CD14-positive monocyte (primary cell): ENCODE measurements at regions not wholly inside any gene's neighbourhood (a gene's known extent, or its start where the extent isn't known, plus 50 kb on each side); places are given as distances from the start of the nearest gene placed in this dataset.

Experiments
- DNase-seq, 3 donors: peaks; one replicate each; pipeline ENCODE4 v3.0.0-alpha.2; 2011 to 2022
- H2AFZ ChIP-seq: 2 replicates; pipeline ENCODE4 v1.6.0; 2012; ENCODE audit warnings: mild to moderate bottlenecking, low read depth, low read length, inconsistent platforms; ENCODE audit not compliant: insufficient read depth, poor library complexity, severe bottlenecking
- H3K27ac ChIP-seq, 2 donors: 1 replicate in 1 of 2; 2 replicates in 1 of 2; pipeline ENCODE4 v1.5.1; 2012 to 2013; ENCODE audit warnings: low read length in 2 of 2, control low read depth in 1 of 2, inconsistent platforms in 1 of 2, low read depth in 1 of 2, mild to moderate bottlenecking in 1 of 2
- H3K27me3 ChIP-seq, 2 donors: one replicate each; pipeline versions ENCODE4 v1.6.0 to v1.6.1; 2011 to 2013; ENCODE audit warnings: low read length in 2 of 2; ENCODE audit not compliant: control insufficient read depth in 2 of 2, insufficient read depth in 2 of 2
- H3K36me3 ChIP-seq, 2 donors: replicated peaks in 1 of 2; 1 replicate in 1 of 2; 2 replicates in 1 of 2; pipeline versions ENCODE4 v1.5.1 to v1.6.1; 2012 to 2013; ENCODE audit warnings: low read length in 2 of 2, control low read depth in 1 of 2, inconsistent platforms in 1 of 2, mild to moderate bottlenecking in 1 of 2; ENCODE audit not compliant: insufficient read depth in 2 of 2, control insufficient read depth in 1 of 2
- H3K4me1 ChIP-seq, 2 donors: 1 replicate in 1 of 2; 2 replicates in 1 of 2; pipeline versions ENCODE4 v1.5.1 to v1.6.1; 2012 to 2013; ENCODE audit warnings: low read length in 2 of 2, control low read depth in 1 of 2, inconsistent platforms in 1 of 2, mild to moderate bottlenecking in 1 of 2, moderate library complexity in 1 of 2; ENCODE audit not compliant: insufficient read depth in 2 of 2, control insufficient read depth in 1 of 2
- H3K4me2 ChIP-seq: replicated peaks from 2 replicates; pipeline ENCODE3; 2012; ENCODE audit warnings: low read length, moderate library complexity, mild to moderate bottlenecking; ENCODE audit not compliant: poor library complexity, severe bottlenecking; ENCODE audit errors: extremely low read depth
- H3K4me3 ChIP-seq, 3 experiments: fragments of 200-600 bp in 1 of 3; sonication (generic) in 1 of 3; replicated peaks in 1 of 3; 1 replicate in 2 of 3; 2 replicates in 1 of 3; pipeline ENCODE4 v1.5.1; 2011 to 2013; ENCODE audit warnings: low read length in 3 of 3, mild to moderate bottlenecking in 3 of 3, control low read depth in 2 of 3, low read depth in 2 of 3, inconsistent platforms in 1 of 3, moderate library complexity in 1 of 3
- H3K79me2 ChIP-seq: 2 replicates; pipeline ENCODE4 v1.6.0; 2012; ENCODE audit warnings: mild to moderate bottlenecking, control low read depth, inconsistent platforms, low read length, moderate library complexity; ENCODE audit not compliant: insufficient read depth
- H3K9ac ChIP-seq: 2 replicates; pipeline ENCODE4 v1.6.0; 2017; ENCODE audit warnings: low read length, mild to moderate bottlenecking; ENCODE audit not compliant: insufficient read depth, poor library complexity, severe bottlenecking
- H3K9me3 ChIP-seq, 2 donors: replicated peaks in 1 of 2; 1 replicate in 1 of 2; 2 replicates in 1 of 2; pipeline versions ENCODE4 v1.5.1 to v1.6.1; 2012 to 2013; ENCODE audit warnings: low read length in 2 of 2, control low read depth in 1 of 2; ENCODE audit not compliant: control insufficient read depth in 1 of 2, insufficient read depth in 1 of 2
- H4K20me1 ChIP-seq: 2 replicates; pipeline ENCODE4 v1.6.0; 2012; ENCODE audit warnings: mild to moderate bottlenecking, low read length, control low read depth, moderate library complexity; ENCODE audit not compliant: insufficient read depth
- H3K27ac Mint-ChIP-seq, 7 donors: one replicate each; pipeline ENCODE4 v1.8.0; 2020; ENCODE audit warnings: mild to moderate bottlenecking in 7 of 7, mixed read lengths in 7 of 7, moderate library complexity in 6 of 7, inconsistent platforms in 2 of 7
- H3K27me3 Mint-ChIP-seq, 3 donors: one replicate each; pipeline ENCODE4 v1.8.0; 2021 to 2022; ENCODE audit warnings: low read depth in 3 of 3, mild to moderate bottlenecking in 3 of 3, mixed read lengths in 3 of 3, moderate library complexity in 3 of 3, inconsistent platforms in 1 of 3
- H3K36me3 Mint-ChIP-seq, 2 donors: one replicate each; pipeline ENCODE4 v1.8.0; 2020; ENCODE audit warnings: mixed read lengths in 2 of 2, inconsistent platforms in 1 of 2, mild to moderate bottlenecking in 1 of 2
- H3K4me1 Mint-ChIP-seq: one replicate; pipeline ENCODE4 v1.8.0; 2020; ENCODE audit warnings: mild to moderate bottlenecking, mixed read lengths
- H3K4me3 Mint-ChIP-seq, 2 donors: one replicate each; pipeline ENCODE4 v1.8.0; 2020; ENCODE audit warnings: mild to moderate bottlenecking in 2 of 2, mixed read lengths in 2 of 2, moderate library complexity in 1 of 2
- H3K9me3 Mint-ChIP-seq, 7 donors: one replicate each; pipeline ENCODE4 v1.8.0; 2020 to 2022; ENCODE audit warnings: mixed read lengths in 7 of 7, mild to moderate bottlenecking in 6 of 7, moderate library complexity in 6 of 7, inconsistent platforms in 2 of 7
- WGBS: methylation state at CpG from one replicate; pipeline ENCODE4 v1.1.5; 2013; ENCODE audit warnings: missing lambda C conversion rate; ENCODE audit not compliant: insufficient coverage; 5-methylcytosine and 5-hydroxymethylcytosine counted together
- intact Hi-C, 2 donors: fragments of 100-400 bp; cut with micrococcal nuclease; formaldehyde crosslinking; loops; one replicate each; pipeline versions ENCODE4 v1.15.0 to v1.15.1; 2023
- TF ChIP-seq, protein P1 (sequence below): fragments of 200-600 bp; IDR thresholded peaks from one replicate; pipeline ENCODE4 v1.8.0; 2022; ENCODE audit warnings: antibody characterized with exemption, mild to moderate bottlenecking

DNA sequence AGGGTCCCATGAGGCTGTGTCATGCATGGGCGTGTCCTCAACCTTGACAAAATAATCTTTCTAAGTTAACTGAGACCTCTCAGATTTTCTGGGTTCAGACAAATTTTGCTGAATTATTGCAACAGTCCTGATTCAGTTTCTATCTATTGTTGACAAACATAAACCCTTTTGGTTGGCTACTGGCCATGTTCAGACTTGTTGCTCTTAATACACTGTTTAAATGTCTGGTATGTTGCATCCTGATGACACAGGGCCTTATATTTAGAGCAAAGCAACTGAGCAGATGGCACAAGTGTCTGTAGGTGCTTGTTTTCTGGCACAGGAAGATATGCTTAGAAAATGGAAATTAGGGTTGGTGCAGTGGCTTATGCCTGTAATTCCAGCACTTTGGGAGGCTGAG lies 456.9 kb upstream of the USP9Y start:
- Mint-ChIP-seq H3K36me3 (no peaks in the 10 kb centered on the region), H3K9me3 (no peaks in the 10 kb centered on the region), H3K4me3 (no peak overlapping the region), H3K4me1 (no peaks in the 10 kb centered on the region), H3K27ac (no peak overlapping the region), H3K27me3 (no peaks in the 10 kb centered on the region)
- H3K4me2 ChIP-seq = no peak overlapping the region
- H3K27me3 ChIP-seq = no peaks in the 10 kb centered on the region
- no peak overlapping the region for H3K27ac ChIP-seq
- H3K9me3 ChIP-seq = no peaks in the 10 kb centered on the region
- no peak overlapping the region for H3K9ac ChIP-seq
- no CpG with 5 or more reads among the region's 1 CpG for WGBS
- no peak for DNase-seq
- no peaks in the 10 kb centered on the region for H3K36me3 ChIP-seq
- H4K20me1 ChIP-seq = no peaks in the 10 kb centered on the region
- TF ChIP-seq, protein P1, sequence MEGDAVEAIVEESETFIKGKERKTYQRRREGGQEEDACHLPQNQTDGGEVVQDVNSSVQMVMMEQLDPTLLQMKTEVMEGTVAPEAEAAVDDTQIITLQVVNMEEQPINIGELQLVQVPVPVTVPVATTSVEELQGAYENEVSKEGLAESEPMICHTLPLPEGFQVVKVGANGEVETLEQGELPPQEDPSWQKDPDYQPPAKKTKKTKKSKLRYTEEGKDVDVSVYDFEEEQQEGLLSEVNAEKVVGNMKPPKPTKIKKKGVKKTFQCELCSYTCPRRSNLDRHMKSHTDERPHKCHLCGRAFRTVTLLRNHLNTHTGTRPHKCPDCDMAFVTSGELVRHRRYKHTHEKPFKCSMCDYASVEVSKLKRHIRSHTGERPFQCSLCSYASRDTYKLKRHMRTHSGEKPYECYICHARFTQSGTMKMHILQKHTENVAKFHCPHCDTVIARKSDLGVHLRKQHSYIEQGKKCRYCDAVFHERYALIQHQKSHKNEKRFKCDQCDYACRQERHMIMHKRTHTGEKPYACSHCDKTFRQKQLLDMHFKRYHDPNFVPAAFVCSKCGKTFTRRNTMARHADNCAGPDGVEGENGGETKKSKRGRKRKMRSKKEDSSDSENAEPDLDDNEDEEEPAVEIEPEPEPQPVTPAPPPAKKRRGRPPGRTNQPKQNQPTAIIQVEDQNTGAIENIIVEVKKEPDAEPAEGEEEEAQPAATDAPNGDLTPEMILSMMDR = no peak
- no peaks in the 10 kb centered on the region for H3K79me2 ChIP-seq
- intact Hi-C loops = no loop called here
- H3K4me3 ChIP-seq = no peak overlapping the region
- H2AFZ ChIP-seq = no peak overlapping the region
- no peaks in the 10 kb centered on the region for H3K4me1 ChIP-seq

- Mint-ChIP-seq H3K4me1 (no peaks in the 10 kb centered on the region), H3K4me3 (no peak overlapping the region), H3K27ac (no peak overlapping the region), H3K36me3 (no peaks in the 10 kb centered on the region), H3K9me3 (peaks cover 0 to 2% (median 0%) of the 10 kb centered on the region in 7 donors), H3K27me3 (peaks cover 0 to 4% (median 3%) of the 10 kb centered on the region in 3 donors)
- Histone ChIP-seq H3K27ac (no peak overlapping the region), H3K36me3 (no peaks in the 10 kb centered on the region), H3K9ac (no peak overlapping the region), H3K79me2 (no peaks in the 10 kb centered on the region), H3K4me2 (no peak overlapping the region), H3K4me1 (no peaks in the 10 kb centered on the region), H3K27me3 (no peaks in the 10 kb centered on the region), H4K20me1 (no peaks in the 10 kb centered on the region), H2AFZ (no peak overlapping the region), H3K4me3 (no peak overlapping the region), H3K9me3 (no peaks in the 10 kb centered on the region)
- 76% methylated on average over 4 of the region's 11 CpGs for WGBS
- TF ChIP-seq, protein P1 = no peak
- no peak for DNase-seq
- intact Hi-C loops = no loop called here
Measured at GRCh38 chrY:12253756-12254155, 447.3 kb upstream of the USP9Y start.
